ENCODE measurements at regions not wholly inside any gene's neighbourhood (a gene's known extent, or its start where the extent isn't known, plus 50 kb on each side); places are given as distances from the start of the nearest gene placed in this dataset.

DNA sequence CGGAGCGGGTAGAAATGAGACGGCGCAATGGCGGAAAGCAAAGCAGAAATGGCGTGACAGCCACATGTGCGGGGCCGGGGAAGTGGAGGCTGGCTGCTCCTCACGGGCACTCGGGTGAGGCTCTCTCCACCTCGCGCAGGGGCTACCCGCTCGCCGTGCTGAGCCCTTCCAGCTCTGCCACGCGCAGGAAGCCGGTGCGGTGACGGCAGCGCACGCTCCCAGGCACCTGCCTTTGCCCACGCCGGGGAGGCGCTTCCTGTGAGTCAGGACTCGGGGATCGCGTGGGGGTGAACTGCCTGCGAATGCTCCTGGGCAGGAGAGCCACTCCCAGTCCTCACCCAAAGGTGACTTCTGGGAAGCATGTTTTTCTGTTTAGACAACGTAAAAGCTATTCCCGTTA is 431.2 kb downstream of the GLRX3 start:
- DNase-seq (ENCODE audit: low read depth), result no peak
- no peak for FAIRE-seq
- H3K4me3 ChIP-seq (ENCODE audit: low read depth, low read length), result no peak overlapping the region
- no peaks in the 10 kb centered on the region for H3K27me3 ChIP-seq (ENCODE audit: control insufficient read depth, insufficient read depth, low read length)
- TF ChIP-seq, protein P1, sequence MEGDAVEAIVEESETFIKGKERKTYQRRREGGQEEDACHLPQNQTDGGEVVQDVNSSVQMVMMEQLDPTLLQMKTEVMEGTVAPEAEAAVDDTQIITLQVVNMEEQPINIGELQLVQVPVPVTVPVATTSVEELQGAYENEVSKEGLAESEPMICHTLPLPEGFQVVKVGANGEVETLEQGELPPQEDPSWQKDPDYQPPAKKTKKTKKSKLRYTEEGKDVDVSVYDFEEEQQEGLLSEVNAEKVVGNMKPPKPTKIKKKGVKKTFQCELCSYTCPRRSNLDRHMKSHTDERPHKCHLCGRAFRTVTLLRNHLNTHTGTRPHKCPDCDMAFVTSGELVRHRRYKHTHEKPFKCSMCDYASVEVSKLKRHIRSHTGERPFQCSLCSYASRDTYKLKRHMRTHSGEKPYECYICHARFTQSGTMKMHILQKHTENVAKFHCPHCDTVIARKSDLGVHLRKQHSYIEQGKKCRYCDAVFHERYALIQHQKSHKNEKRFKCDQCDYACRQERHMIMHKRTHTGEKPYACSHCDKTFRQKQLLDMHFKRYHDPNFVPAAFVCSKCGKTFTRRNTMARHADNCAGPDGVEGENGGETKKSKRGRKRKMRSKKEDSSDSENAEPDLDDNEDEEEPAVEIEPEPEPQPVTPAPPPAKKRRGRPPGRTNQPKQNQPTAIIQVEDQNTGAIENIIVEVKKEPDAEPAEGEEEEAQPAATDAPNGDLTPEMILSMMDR (IDR thresholded peaks at IDR 0.05; ENCODE audit: insufficient read depth, low read length, severe bottlenecking), result no peak
- no peaks in the 10 kb centered on the region for H3K36me3 ChIP-seq (ENCODE audit: control insufficient read depth, insufficient read depth, low read length)

GRCh38 chr10:130568246-130568645 is 432.1 kb downstream of the GLRX3 start:
- Histone ChIP-seq H3K27me3 (ENCODE audit: control insufficient read depth, insufficient read depth, low read length) (no peaks in the 10 kb centered on the region), H3K4me3 (ENCODE audit: low read depth, low read length) (no peak overlapping the region), H3K36me3 (ENCODE audit: control insufficient read depth, insufficient read depth, low read length) (no peaks in the 10 kb centered on the region)
- DNase-seq (ENCODE audit: low read depth) (no peak), FAIRE-seq (no peak)
- TF ChIP-seq, protein P1 (IDR thresholded peaks at IDR 0.05; ENCODE audit: insufficient read depth, low read length, severe bottlenecking), result no peak

DNA sequence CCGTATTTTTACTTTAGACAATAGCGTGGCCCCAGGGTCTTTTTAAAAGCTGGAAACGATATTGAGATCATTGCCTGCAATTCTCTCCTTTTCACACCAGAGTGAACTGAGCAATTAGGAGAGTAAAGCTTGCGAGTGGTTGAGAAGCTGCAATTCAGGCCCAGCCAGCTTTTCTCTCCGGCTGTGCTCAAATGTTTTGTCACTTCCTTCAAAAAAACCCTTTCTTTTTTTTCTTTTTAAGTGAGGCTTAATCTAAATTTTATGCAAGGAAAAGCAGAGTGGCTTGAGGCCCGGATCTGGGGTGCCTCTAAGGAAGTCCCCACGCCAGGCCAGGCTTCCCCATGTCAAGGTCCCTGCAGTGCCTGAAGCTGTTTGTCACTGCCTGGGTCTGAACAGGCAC is 433.9 kb downstream of the GLRX3 start:
- Histone ChIP-seq H3K27me3 (ENCODE audit: control insufficient read depth, insufficient read depth, low read length) (no peaks in the 10 kb centered on the region), H3K36me3 (ENCODE audit: control insufficient read depth, insufficient read depth, low read length) (no peaks in the 10 kb centered on the region), H3K4me3 (ENCODE audit: low read depth, low read length) (no peak overlapping the region)
- TF ChIP-seq, protein P1 (IDR thresholded peaks at IDR 0.05; ENCODE audit: insufficient read depth, low read length, severe bottlenecking), result no peak
- no peak for FAIRE-seq
- no peak for DNase-seq (ENCODE audit: low read depth)

DNA sequence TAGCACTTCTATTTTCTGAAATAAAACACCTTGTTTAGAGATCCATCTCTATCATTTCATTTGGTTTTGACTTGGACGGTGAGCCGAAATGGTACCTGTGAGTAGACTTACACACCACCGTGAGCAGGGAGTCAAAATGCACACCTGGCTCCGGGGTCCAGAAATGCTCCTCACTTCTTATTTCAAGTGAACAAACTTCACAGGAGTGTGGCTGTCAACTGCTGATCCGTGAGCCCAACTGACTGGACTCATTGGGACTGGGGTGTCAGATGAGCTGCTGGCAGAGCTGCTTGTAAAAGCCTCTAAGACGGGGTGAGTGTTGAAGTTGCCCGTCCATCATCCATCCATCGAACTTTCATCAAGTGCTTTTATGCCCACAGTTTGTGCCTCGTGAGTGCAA is 435.5 kb downstream of the GLRX3 start:
- no peak for FAIRE-seq

DNA sequence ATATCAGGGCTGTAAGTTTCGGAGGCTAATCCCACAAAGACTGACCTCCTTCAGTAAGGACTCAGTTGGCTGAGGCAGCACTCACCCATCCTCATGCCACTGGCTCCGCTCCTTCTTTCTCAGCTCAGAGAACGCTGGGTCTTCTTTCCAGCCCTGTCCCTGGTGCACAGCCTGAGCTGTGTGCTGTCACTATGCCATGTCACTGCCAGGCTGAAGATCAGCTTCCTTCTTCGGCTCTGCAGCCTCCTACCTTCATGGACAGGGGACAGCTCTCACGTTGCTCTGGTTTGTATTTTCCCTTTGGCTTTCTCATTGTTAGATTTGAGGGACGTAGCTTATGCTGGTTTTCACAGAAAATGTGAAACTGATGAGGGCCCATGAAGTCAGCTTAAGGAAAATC is 437.3 kb downstream of the GLRX3 start:
- no peak for FAIRE-seq
- Histone ChIP-seq H3K36me3 (ENCODE audit: control insufficient read depth, insufficient read depth, low read length) (no peaks in the 10 kb centered on the region), H3K27me3 (ENCODE audit: control insufficient read depth, insufficient read depth, low read length) (no peaks in the 10 kb centered on the region), H3K4me3 (ENCODE audit: low read depth, low read length) (no peak overlapping the region)
- DNase-seq (ENCODE audit: low read depth), result no peak
- TF ChIP-seq, protein P1 (IDR thresholded peaks at IDR 0.05; ENCODE audit: insufficient read depth, low read length, severe bottlenecking), result no peak

More for the DNA sequence above, 435.5 kb downstream of the GLRX3 start:
- Histone ChIP-seq H3K27me3 (ENCODE audit: control insufficient read depth, insufficient read depth, low read length) (no peaks in the 10 kb centered on the region), H3K4me3 (ENCODE audit: low read depth, low read length) (no peak overlapping the region), H3K36me3 (ENCODE audit: control insufficient read depth, insufficient read depth, low read length) (no peaks in the 10 kb centered on the region)
- no peak for DNase-seq (ENCODE audit: low read depth)
- TF ChIP-seq, protein P1 (IDR thresholded peaks at IDR 0.05; ENCODE audit: insufficient read depth, low read length, severe bottlenecking), result no peak

GRCh38 chr10:130575756-130576285 is 439.6 kb downstream of the GLRX3 start:
- TF ChIP-seq, protein P1 (IDR thresholded peaks at IDR 0.05; ENCODE audit: insufficient read depth, low read length, severe bottlenecking), result no peak
- H3K4me3 ChIP-seq (ENCODE audit: low read depth, low read length), result no peak overlapping the region
- FAIRE-seq (no peak), DNase-seq (ENCODE audit: low read depth) (no peak)
- no peaks in the 10 kb centered on the region for H3K27me3 ChIP-seq (ENCODE audit: control insufficient read depth, insufficient read depth, low read length)
- no peaks in the 10 kb centered on the region for H3K36me3 ChIP-seq (ENCODE audit: control insufficient read depth, insufficient read depth, low read length)

All from bronchial epithelial cell (primary cell).